ENCODE measurements at regions not wholly inside any gene's neighbourhood (a gene's known extent, or its start where the extent isn't known, plus 50 kb on each side); places are given as distances from the start of the nearest gene placed in this dataset.
A peak's percentile ranks its signal among the peaks of the same experiment; 100 is the strongest.
"Not testable (repeated sequence)": the region's sequence is repeated elsewhere in the genome, so short reads cannot be mapped to it uniquely, and the experiment has no call there.

DNA sequence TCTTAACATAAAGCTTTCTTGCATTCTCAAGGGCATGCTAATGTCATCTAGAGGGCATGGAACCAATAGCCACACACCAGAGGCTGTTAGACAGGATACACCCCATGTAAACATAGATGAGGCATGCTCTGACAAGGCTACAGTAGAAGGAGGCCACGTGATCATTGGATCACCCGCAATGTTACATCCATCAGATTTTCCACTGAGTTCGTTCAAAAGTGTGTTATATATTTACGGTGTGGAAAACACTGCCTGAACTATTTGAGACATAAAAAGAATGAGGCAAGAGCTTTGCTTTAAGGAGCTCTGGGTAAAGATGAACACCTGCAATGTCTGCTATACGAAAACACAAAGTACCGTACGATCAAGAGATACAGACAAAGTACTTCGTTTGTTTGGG lies 817.5 kb upstream of the SLC10A2 start:
- DNase-seq: no peak

DNA sequence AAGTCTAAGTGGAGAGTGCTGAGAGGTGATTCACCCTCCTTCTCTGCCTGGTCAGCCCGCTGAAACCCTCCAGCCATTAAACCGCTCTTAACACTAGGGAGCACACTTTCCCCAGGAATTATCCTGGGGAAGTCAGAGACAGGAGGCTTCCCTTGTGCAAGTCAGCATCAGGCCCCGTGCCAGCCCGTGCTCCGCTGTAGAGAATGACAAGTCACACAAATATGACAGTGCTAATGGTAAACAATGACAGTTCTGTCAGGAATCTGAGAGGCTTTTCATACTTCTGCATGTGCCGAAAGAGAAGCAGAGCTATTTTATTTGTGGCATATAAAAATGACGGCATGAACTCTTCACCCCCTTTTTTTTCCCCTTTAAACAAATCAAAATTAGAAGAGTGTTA lies 816.9 kb upstream of the SLC10A2 start:
- DNase-seq: peak; percentile 60

DNA sequence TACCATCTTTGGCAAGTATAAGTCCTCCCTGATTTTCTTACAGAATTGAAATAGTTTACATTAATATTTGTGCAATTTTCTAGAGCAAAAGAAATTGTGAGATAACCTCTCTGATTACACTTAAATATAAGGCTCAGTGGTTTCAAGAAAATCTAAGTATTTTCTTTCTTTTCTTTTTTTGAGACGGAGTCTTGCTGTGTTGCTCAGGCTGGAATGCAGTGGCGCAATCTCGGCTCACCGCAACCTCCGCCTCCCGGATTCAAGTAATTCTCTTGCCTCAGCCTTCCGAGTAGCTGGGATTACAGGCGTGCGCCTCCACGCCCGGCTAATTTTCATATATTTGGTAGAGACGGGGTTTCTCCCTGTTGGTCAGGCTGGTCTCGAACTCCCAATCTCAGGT lies 813.9 kb upstream of the SLC10A2 start:
- DNase-seq: not testable (repeated sequence)

DNA sequence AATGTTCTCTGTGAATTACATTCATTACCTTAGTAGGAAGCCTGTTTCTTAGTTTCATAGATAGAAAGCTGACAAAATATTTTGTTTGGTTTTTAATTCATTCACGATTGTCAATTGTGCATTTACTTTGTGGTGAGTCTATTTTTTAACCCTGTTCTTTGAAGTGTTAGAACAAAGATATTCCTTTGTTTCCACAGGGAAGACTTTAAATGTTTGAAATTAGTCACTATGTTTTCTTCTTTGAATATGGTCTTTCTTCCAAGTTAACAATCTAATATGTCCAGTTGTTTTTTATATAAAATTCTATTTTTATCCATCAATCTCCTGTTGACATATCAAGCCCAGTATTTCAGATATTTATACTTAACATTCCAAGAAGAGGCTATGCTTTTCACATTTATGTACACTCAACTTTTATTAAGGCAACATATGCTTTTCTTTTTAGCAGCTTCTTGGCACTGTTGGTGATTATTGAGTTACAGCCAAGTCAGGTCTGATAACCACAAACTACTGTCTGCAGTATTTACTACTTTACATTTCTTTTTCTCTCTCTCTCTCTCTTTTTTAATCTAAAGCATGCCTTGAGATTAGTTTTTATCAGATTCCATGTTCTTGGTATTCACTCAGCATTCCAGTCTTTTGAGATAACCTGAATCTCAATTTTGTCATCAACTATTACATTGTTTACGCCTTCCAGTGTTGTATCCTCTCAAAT lies 812.8 kb upstream of the SLC10A2 start:
- DNase-seq: no peak

GRCh38 chr13:103876571-103876970 lies 810.4 kb upstream of the SLC10A2 start:
- DNase-seq: no peak

GRCh38 chr13:103873725-103874124 lies 807.5 kb upstream of the SLC10A2 start:
- DNase-seq: no peak

- DNase-seq: no peak
Observed at GRCh38 chr13:103866048-103866447, 799.8 kb upstream of the SLC10A2 start.

- no peak for DNase-seq
Observed at GRCh38 chr13:103862525-103862924, 796.3 kb upstream of the SLC10A2 start.

GRCh38 chr13:103859952-103860351 lies 793.7 kb upstream of the SLC10A2 start:
- DNase-seq: peak; percentile 80

GRCh38 chr13:103852036-103852435 lies 785.8 kb upstream of the SLC10A2 start:
- DNase-seq: no peak

DNA sequence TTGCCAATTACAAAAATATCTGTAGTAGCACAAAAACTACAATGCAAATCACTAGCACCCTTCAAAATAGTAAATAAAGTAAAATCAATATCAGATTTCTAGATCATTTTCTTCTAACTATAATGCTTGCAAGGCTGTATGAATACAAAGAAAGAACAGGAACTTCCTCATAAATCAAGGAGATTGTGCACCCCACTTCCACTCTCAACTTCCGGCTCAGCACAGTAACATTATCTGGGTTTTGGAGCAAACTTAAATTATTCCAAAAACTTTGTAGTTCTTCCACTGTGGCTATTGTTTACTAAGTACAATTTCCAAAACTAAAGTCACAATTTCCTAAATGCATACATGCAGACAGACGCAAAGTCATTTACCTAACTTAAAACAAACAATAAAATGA lies 778.3 kb upstream of the SLC10A2 start:
- no peak for DNase-seq

GRCh38 chr13:103839460-103839859 lies 773.2 kb upstream of the SLC10A2 start:
- DNase-seq: no peak

DNA sequence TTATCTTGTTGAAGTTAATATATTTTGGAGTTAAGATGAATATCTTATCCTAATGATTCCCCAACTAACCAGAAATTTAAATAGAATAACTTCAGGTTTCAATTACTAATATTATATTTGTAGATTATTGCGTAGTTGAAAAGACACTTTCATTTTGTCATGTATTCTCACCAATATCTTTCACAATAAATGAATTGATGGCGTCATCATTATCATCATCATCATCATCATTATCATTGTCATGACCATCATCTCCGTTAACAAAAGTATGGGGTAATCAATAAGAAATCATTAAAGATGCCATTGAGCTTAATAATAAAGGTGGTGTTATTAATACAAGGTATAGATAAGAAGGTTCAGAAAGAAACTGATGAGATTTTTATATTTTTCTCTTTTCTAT lies 768.8 kb upstream of the SLC10A2 start:
- DNase-seq: no peak

GRCh38 chr13:103833294-103833852 lies 767.2 kb upstream of the SLC10A2 start:
- no peak for DNase-seq

DNA sequence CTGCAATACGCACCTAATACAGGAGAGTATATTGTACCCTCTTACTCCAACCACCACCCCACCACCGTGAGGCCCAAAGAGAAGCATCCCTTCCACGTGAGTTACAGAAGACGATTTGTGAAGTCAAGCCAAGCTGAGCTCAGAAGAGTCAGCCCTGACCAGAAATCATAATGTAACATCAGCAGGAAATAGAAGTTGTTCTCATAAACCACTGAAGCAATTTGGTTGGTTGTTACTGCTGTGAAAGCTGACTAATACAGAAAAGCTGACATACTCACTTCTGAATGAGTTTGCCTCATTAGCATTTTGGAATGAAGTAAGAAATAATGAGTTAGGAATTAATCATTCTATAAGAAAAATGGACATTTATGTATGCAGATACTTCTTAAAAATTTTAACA lies 749.4 kb upstream of the SLC10A2 start:
- no peak for DNase-seq

- no peak for DNase-seq
Observed at GRCh38 chr13:103812971-103813370, 746.8 kb upstream of the SLC10A2 start.

GRCh38 chr13:103812558-103812957 lies 746.3 kb upstream of the SLC10A2 start:
- no peak for DNase-seq

DNA sequence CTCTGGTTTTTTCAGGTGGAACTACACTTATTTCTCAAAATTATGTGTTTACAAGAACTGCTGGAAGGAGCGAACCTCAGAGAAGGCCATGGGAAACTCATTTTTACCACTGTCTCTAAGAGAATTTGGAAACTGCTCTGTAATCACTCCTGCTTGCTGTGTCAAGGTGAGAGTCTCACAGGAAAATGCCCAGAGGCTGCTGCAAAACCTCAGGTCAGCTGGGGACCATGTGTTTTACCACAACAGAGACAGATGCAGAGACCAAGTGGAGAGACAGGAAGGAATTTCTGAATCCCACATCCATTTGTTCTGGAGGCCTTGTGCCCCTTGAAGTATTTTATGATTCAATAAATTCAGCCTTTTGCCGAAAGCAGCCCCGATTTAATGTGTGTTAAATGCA lies 743.8 kb upstream of the SLC10A2 start:
- DNase-seq: no peak

DNA sequence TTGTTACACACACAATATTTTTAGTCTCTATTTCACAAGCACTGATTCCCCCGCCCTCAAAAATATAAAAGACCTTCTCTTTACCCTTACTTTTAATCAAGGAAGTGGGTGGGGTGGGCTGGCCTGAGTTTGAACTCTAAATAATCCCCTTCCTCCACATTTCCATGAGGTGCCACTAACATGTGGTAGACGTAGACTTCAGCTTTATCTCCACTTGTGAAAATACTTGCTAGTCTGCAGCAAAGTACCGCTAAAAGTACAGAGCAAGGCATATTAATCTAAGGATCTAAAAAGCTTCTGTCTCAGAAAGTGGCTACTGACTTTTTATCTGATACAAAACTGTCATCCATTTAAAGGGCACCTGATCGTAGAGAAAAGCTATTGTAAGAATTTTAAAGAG lies 739.6 kb upstream of the SLC10A2 start:
- DNase-seq: no peak

DNA sequence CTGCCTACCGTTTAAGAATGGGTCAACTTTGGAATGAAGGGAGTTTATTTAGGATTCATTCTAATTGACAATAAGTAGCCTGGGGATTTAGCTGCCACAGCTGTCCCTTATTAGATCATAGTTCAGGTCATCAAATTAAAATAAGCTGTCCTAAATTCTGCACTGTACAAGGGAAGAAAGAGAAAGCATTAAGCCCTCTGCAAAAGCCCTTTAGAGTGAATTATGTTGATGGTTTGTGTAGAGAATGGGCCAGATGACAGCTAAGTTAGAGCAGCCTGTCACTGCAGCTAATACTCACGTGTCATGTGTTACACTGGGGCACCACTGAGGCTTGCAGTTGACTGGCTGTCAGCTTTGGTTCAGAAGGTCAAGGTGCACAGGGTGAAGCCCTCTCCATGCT lies 737.1 kb upstream of the SLC10A2 start:
- no peak for DNase-seq

DNA sequence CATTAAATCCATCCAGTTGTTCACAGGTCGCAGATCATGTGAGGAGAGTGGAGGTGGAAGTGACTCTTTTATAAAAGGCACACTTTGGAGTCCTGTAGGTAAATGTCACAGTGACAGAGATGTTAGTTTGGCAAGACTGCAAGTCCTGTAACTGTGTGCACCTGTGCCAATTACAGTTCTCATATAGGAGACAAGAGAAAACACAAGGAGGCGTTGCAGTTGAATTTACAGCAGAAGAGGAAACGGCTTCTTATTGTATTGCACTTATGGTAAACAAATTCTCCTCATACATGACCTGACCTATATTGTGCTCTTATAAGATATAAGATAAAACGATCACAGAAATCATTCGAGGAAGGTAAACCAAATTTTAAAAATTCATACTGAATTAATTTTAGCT lies 732.8 kb upstream of the SLC10A2 start:
- no peak for DNase-seq

- DNase-seq: no peak
Observed at GRCh38 chr13:103795892-103796478, 729.8 kb upstream of the SLC10A2 start.

GRCh38 chr13:103794526-103794925 lies 728.3 kb upstream of the SLC10A2 start:
- no peak for DNase-seq

DNA sequence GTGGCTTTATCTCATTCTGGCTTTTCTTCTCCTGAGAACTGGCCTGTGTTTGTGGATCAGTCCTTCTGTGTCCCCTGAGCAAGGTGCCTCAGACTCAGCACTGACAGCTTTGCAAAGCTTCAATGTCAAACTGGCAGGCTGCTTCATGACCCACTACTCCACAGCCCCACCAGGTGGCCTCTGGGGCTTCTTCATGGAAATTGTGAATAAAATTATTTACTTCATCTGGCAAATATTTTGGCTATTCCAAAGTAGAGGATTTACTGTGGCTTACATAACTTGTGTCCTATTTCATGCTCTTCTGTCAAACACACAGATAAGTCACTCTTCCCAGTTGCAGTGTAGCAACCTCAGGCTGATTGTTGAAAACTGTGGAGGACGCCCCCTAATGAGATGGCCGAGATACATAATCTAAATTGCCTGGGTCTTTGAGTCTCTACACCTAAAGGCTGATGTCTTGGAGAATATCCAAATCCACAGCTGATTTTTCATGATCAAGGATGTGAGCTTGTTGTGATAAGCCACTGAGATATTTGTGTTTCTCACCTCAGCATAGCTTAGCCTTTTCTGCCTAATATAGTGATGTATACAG lies 721.9 kb upstream of the SLC10A2 start:
- DNase-seq: no peak
